PC-9 (cell line): ENCODE measurements at regions not wholly inside any gene's neighbourhood (a gene's known extent, or its start where the extent isn't known, plus 50 kb on each side); places are given as distances from the start of the nearest gene placed in this dataset.

Source experiments
- CTCF ChIP-seq: fragments of 200-600 bp; sonication (generic); conservative IDR thresholded peaks from 2 replicates; pipeline ENCODE4 v1.6.1; 2017; ENCODE audit warnings: mixed run types, antibody characterized with exemption, mild to moderate bottlenecking, moderate library complexity
- EZH2 ChIP-seq: fragments of 200-600 bp; sonication (generic); IDR thresholded peaks from 2 replicates; pipeline ENCODE4 v1.8.0; 2017; ENCODE audit warnings: antibody characterized with exemption, low read depth

- TF ChIP-seq CTCF: no peak
- TF ChIP-seq EZH2: no peak
Measured at GRCh38 chr7:27367933-27368549, 125.4 kb downstream of the EVX1 start.
